NB4 (cell line): ENCODE measurements at regions not wholly inside any gene's neighbourhood (a gene's known extent, or its start where the extent isn't known, plus 50 kb on each side); places are given as distances from the start of the nearest gene placed in this dataset.

Experiments used
- CTCF ChIP-seq: IDR thresholded peaks from one replicate; pipeline ENCODE4 v1.5.1; 2012; ENCODE audit warnings: low read depth, low read length
- POLR2A ChIP-seq: IDR thresholded peaks from 2 replicates; pipeline ENCODE4 v1.6.1; 2011; ENCODE audit warnings: mild to moderate bottlenecking; ENCODE audit not compliant: insufficient read length; ENCODE audit errors: extremely low read depth

- TF ChIP-seq CTCF: no peak
- no peak for TF ChIP-seq POLR2A
These were observed 271.4 kb upstream of the MAF start for GRCh38 chr16:79871906-79872305.
